ENCODE measurements at regions not wholly inside any gene's neighbourhood (a gene's known extent, or its start where the extent isn't known, plus 50 kb on each side); places are given as distances from the start of the nearest gene placed in this dataset.

GRCh38 chr2:12821656-12822055 lies 104.9 kb downstream of the TRIB2 start:
- DNase-seq = no peak
- no peaks in the 10 kb centered on the region for H3K79me2 ChIP-seq (ENCODE audit: insufficient read depth, low read length)
- no peak for TF ChIP-seq CTCF (IDR thresholded peaks at IDR 0.05; ENCODE audit: borderline replicate concordance, extremely low read depth, low read length, poor library complexity, severe bottlenecking)
- TF ChIP-seq EZH2 (IDR thresholded peaks at IDR 0.05; ENCODE audit: borderline replicate concordance, low read depth, low read length, severe bottlenecking) = no peak
- no peak overlapping the region for H3K9ac ChIP-seq (ENCODE audit: low read depth, low read length)
- no peak overlapping the region for H3K27ac ChIP-seq (ENCODE audit: low read length)
- H2AFZ ChIP-seq (ENCODE audit: low read depth, low read length) = no peak overlapping the region
- H4K20me1 ChIP-seq (ENCODE audit: insufficient read depth, low read length) = no peaks in the 10 kb centered on the region
- no peak overlapping the region for H3K4me2 ChIP-seq (ENCODE audit: insufficient read depth, low read length)
- no peaks in the 10 kb centered on the region for H3K27me3 ChIP-seq (ENCODE audit: insufficient read depth, low read length, poor library complexity)
- no peaks in the 10 kb centered on the region for H3K4me1 ChIP-seq (ENCODE audit: insufficient read depth, low read length)
- H3K4me3 ChIP-seq (ENCODE audit: low read depth in 1 of 2, low read length in 2 of 2) = no peak overlapping the region
- ATAC-seq (ENCODE audit: insufficient read depth, low read depth) = no peak
- no peaks in the 10 kb centered on the region for H3K9me3 ChIP-seq (ENCODE audit: insufficient read depth, low read length, severe bottlenecking)
- no peaks in the 10 kb centered on the region for H3K36me3 ChIP-seq (ENCODE audit: insufficient read depth, low read length)

- no peak overlapping the region for H3K4me2 ChIP-seq (ENCODE audit: insufficient read depth, low read length)
- H3K27ac ChIP-seq (ENCODE audit: low read length) = no peak overlapping the region
- ATAC-seq (ENCODE audit: insufficient read depth, low read depth) (no peak), DNase-seq (no peak)
- TF ChIP-seq EZH2 (IDR thresholded peaks at IDR 0.05; ENCODE audit: borderline replicate concordance, low read depth, low read length, severe bottlenecking) (no peak), CTCF (IDR thresholded peaks at IDR 0.05; ENCODE audit: borderline replicate concordance, extremely low read depth, low read length, poor library complexity, severe bottlenecking) (no peak)
- H3K27me3 ChIP-seq (ENCODE audit: insufficient read depth, low read length, poor library complexity) = no peaks in the 10 kb centered on the region
- no peaks in the 10 kb centered on the region for H3K79me2 ChIP-seq (ENCODE audit: insufficient read depth, low read length)
- H3K36me3 ChIP-seq (ENCODE audit: insufficient read depth, low read length) = no peaks in the 10 kb centered on the region
- no peaks in the 10 kb centered on the region for H3K4me1 ChIP-seq (ENCODE audit: insufficient read depth, low read length)
- no peak overlapping the region for H3K9ac ChIP-seq (ENCODE audit: low read depth, low read length)
- no peak overlapping the region for H3K4me3 ChIP-seq (ENCODE audit: low read depth in 1 of 2, low read length in 2 of 2)
- no peaks in the 10 kb centered on the region for H3K9me3 ChIP-seq (ENCODE audit: insufficient read depth, low read length, severe bottlenecking)
- no peak overlapping the region for H2AFZ ChIP-seq (ENCODE audit: low read depth, low read length)
- no peaks in the 10 kb centered on the region for H4K20me1 ChIP-seq (ENCODE audit: insufficient read depth, low read length)
Measured at GRCh38 chr2:12824351-12824777, 107.6 kb downstream of the TRIB2 start.

- TF ChIP-seq EZH2 (IDR thresholded peaks at IDR 0.05; ENCODE audit: borderline replicate concordance, low read depth, low read length, severe bottlenecking) (no peak), CTCF (IDR thresholded peaks at IDR 0.05; ENCODE audit: borderline replicate concordance, extremely low read depth, low read length, poor library complexity, severe bottlenecking) (no peak)
- no peaks in the 10 kb centered on the region for H3K4me1 ChIP-seq (ENCODE audit: insufficient read depth, low read length)
- H3K79me2 ChIP-seq (ENCODE audit: insufficient read depth, low read length) = no peaks in the 10 kb centered on the region
- no peak overlapping the region for H2AFZ ChIP-seq (ENCODE audit: low read depth, low read length)
- ATAC-seq (ENCODE audit: insufficient read depth, low read depth) = no peak
- H3K27me3 ChIP-seq (ENCODE audit: insufficient read depth, low read length, poor library complexity) = no peaks in the 10 kb centered on the region
- no peaks in the 10 kb centered on the region for H3K9me3 ChIP-seq (ENCODE audit: insufficient read depth, low read length, severe bottlenecking)
- H3K27ac ChIP-seq (ENCODE audit: low read length) = no peak overlapping the region
- H4K20me1 ChIP-seq (ENCODE audit: insufficient read depth, low read length) = no peaks in the 10 kb centered on the region
- no peak overlapping the region for H3K4me3 ChIP-seq (ENCODE audit: low read depth in 1 of 2, low read length in 2 of 2)
- H3K4me2 ChIP-seq (ENCODE audit: insufficient read depth, low read length) = no peak overlapping the region
- no peaks in the 10 kb centered on the region for H3K36me3 ChIP-seq (ENCODE audit: insufficient read depth, low read length)
- H3K9ac ChIP-seq (ENCODE audit: low read depth, low read length) = no peak overlapping the region
- no peak for DNase-seq
Measured at GRCh38 chr2:12824778-12825379, 108.1 kb downstream of the TRIB2 start.
